Renal cortex interstitium (tissue), 11 donors: ENCODE measurements at regions not wholly inside any gene's neighbourhood (a gene's known extent, or its start where the extent isn't known, plus 50 kb on each side); places are given as distances from the start of the nearest gene placed in this dataset.
"Not testable (repeated sequence)": the region's sequence is repeated elsewhere in the genome, so short reads cannot be mapped to it uniquely, and the experiment has no call there.

Experiments used
- DNase-seq, 11 donors: peaks; one replicate each; pipeline ENCODE4 v3.0.0-alpha.2; 2013; ENCODE audit warnings: low read depth in 9 of 11, low spot score in 4 of 11; ENCODE audit errors: extremely low read depth in 1 of 11

- DNase-seq, result not testable (repeated sequence)
Observed at GRCh38 chr10:57032301-57032700, 671.2 kb upstream of the ZWINT start.

- DNase-seq, result no peak
Observed at GRCh38 chr10:57031346-57031745, 670.3 kb upstream of the ZWINT start.

GRCh38 chr10:57026307-57026706 is 665.2 kb upstream of the ZWINT start:
- no peak for DNase-seq

DNA sequence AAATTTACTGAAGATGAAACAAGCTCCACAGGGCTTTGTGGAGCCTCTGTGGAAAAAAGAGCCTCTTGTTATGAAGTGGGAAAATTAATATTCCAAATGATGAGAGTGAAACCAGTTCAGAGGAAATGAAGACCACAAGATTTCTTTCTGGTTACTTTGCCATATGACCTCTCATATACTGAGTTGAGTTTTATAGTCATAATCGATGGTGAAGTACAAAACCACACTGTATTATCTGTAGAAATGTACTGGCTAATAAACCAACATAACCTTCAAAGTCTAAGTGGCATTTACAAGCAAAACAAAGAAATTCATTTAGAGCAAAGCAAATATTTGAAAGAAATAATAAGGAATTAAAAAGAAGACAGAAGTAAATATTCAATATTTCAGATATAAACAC is 662.6 kb upstream of the ZWINT start:
- no peak for DNase-seq

DNA sequence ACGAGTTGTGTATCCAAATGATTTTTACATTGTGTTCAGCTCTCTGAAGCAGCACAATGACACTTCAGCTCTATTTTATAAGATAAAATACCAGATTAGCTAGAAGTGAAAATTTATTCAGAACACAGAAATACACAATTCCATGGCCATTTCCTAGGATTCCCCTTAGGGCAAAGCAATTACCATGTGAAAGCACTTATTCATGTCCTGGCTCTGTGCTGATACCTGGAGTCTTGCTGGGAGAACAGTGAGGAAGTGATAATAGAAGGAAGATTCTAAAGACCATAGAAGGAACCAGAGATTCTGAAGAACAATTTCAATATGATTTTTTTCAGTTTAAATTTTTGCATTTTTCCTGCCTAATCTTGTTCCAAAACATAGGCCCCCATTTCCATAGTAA is 657.4 kb upstream of the ZWINT start:
- no peak for DNase-seq

- DNase-seq, result no peak
Observed at GRCh38 chr10:57017356-57018037, 656.4 kb upstream of the ZWINT start.

DNA sequence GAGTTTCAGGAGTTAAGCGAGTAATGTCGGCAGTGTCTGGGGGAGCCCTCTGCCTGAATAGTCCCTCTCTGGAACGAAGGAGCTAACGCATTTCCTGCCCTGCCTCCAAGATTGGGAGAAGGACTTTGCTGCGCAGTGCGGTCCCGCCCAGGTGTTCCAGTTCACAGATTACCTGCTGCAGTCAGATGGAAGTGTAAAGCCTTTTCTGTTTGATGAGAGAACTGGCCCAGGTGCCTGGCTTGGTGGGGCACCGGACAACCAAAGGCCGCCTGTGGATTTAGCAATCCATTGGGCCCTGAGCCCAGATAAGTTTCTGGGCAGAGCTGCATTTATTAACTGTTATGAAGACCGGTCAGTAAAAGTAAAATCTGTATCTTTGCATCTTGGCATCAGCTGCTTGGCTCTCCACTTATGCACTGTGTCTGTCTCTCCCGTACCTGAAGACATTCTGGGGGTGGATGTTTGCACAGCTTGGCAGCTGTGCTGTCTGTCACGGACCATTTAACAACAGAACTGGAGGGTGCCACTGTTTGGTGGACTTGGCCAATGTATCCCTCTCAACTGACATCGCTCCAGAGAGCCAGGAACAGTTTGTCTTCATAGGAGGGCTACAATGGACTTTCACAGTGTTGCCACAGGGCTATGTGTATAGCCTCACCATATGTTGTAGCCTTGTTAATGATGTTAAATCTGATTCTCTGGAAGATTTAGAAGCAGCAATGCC is 654.7 kb upstream of the ZWINT start:
- DNase-seq, result peak in 5 of 11 donors; percentile 3 to 22 (median 4)

- DNase-seq, result no peak
Observed at GRCh38 chr10:57015187-57015586, 654.1 kb upstream of the ZWINT start.

DNA sequence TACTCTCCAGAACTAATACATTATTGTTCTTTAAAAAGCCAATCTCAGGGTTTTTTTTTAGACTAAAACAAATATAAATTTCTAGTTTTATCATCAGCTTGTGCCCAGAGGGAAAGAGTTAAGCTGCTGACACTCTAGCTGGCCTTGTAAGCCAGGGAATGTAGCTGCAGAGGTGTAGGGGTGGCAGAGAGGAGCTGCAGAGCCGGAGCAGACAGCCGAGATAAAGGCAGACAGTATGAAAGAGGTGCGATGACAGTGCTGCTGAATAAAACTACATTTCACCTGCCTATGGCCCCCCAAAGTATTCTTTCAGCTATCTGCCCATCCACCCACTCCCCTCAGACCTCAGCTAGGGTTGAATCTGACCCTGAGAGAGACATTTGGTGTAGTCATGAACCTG is 653.7 kb upstream of the ZWINT start:
- no peak for DNase-seq

DNA sequence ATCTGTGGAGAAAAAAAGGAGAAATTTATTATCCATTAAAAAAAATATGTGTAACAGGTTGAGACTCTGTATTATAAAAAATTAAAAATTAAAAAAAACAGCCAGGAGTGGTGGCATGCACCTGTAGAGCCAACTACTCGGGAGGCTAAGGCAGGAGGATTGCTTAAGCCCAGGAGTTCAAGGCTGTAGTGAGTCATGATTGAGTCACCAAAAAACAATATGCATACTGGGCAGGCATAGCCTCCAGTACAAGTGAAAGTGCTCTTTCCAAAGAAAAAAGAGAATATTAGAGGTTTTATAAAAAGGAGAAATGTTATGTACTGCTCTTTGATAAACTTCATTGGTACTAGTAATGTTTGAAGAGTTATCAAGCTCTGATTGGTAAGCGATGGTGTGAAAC is 647.1 kb upstream of the ZWINT start:
- no peak for DNase-seq

- DNase-seq, result no peak
Observed at GRCh38 chr10:56991591-56992069, 630.6 kb upstream of the ZWINT start.

- no peak for DNase-seq
Observed at GRCh38 chr10:56975513-56975912, 614.5 kb upstream of the ZWINT start.

GRCh38 chr10:56973766-56974165 is 612.7 kb upstream of the ZWINT start:
- no peak for DNase-seq

- no peak for DNase-seq
Observed at GRCh38 chr10:56943221-56943755, 582.2 kb upstream of the ZWINT start.

DNA sequence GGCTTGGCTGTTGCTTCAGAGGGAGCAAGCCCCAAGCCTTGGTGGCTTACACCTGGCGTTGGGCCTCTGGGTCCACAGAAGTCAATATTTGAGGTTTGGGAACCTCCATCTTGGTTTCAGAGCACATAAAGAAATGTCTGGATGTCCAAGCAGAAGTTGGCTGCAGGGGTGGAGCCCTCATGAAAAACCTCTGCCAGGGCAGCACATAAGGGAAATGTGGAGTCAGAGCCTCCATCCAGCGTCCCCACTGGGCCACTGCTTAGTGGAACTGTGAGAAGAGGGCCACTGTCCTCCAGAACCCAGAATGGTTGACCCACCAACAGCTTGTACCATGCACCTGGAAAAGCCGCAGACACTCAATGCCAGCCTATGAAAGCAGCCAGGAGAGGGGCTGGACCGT is 573.5 kb upstream of the ZWINT start:
- no peak for DNase-seq

DNA sequence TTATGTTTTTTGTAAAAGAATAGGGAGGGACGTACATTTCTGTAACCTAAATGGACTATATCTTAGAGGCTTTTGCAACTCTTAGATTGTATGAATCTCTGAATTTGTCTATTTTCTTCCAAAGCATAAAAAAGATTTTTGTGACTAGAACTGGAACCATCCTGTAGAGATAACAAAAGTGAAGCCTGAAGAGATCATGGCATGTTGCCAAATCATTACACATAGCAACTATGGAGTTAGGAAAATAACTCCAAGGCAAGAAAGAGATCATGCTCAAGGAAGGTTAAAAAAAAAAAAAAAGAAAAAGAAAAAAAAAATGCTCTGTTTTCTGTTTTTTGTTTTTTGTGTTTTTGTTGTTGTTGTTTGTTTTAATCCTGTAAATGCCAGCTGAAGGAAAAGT is 567.7 kb upstream of the ZWINT start:
- DNase-seq, result peak in 1 of 11 donors; percentile 1

DNA sequence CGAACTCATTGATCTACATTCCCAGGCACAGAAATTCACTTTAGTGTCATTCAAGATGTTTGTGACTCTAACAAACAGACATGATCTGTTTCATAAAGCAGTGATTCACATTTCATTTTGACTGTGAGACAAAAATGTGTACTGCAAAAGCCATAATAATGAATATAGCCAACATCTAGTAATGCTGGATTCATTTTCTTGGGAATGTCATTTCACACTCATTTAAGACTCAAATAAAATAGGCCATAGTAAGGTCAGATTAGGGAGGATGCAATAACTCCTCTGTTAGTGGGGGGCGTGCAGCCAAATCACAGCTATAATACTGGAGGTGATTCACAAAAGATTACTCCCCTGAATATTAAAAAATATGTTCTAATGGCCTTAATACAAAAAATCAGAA is 566.6 kb upstream of the ZWINT start:
- DNase-seq, result no peak

- DNase-seq, result peak in 6 of 11 donors; percentile 3 to 31 (median 14)
Observed at GRCh38 chr10:56920601-56921261, 559.7 kb upstream of the ZWINT start.

DNA sequence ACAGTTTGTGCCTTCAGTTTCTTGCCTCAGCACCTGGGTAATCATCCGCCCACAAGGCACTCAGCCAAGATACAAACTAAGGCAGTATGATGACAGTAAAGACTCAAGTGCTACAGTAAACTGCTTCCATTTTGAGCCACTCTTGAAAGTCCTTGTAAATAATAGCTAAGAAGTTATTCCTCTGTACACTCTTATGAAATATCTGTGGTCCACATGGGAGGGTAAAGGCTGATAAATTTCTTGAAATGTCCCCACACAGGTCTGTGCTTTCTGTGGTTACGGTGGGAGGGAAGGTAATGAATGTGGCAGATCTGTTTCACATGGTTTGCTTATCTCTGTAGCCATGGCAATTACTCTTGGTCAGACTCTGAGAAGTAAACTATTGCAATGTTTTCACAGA is 551.0 kb upstream of the ZWINT start:
- DNase-seq, result no peak

- no peak for DNase-seq
Observed at GRCh38 chr10:56905051-56905450, 544.0 kb upstream of the ZWINT start.
